ENCODE measurements at regions not wholly inside any gene's neighbourhood (a gene's known extent, or its start where the extent isn't known, plus 50 kb on each side); places are given as distances from the start of the nearest gene placed in this dataset.

DNA sequence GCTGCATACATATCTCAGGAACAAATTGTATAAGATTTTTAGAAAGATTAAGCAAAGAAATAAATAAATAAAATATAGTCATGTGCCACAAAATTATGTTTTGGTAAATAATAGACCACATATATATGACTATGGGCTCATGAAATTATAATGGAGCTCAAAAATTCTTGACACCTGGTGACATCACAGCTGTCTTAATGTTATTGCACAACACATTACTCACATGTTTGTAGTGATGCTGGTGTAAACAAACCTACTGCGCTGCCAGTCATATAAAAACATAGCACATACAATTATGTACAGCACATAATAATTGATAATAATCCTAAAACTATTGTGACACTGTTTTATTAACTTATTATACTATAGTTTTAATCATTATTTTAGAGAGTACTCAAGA lies 1159.1 kb downstream of the SI start:
- in situ Hi-C loops (cut with MboI; ENCODE audit: low sequenced_read_pairs in 4 of 4), result no loop called here
- DNase-seq (no peak), ATAC-seq (no peak)
- H3K27ac ChIP-seq, result no peak overlapping the region
- H3K36me3 ChIP-seq, result no peaks in the 10 kb centered on the region
- H3K4me1 ChIP-seq, result no peaks in the 10 kb centered on the region
- H3K9me3 ChIP-seq, result no peaks in the 10 kb centered on the region
- intact Hi-C loops (cut with DNase I; ENCODE audit: low total_unique reads), result no loop called here
- no peaks in the 10 kb centered on the region for H3K27me3 ChIP-seq
- no peak overlapping the region for H3K4me3 ChIP-seq
- TF ChIP-seq, protein P1, sequence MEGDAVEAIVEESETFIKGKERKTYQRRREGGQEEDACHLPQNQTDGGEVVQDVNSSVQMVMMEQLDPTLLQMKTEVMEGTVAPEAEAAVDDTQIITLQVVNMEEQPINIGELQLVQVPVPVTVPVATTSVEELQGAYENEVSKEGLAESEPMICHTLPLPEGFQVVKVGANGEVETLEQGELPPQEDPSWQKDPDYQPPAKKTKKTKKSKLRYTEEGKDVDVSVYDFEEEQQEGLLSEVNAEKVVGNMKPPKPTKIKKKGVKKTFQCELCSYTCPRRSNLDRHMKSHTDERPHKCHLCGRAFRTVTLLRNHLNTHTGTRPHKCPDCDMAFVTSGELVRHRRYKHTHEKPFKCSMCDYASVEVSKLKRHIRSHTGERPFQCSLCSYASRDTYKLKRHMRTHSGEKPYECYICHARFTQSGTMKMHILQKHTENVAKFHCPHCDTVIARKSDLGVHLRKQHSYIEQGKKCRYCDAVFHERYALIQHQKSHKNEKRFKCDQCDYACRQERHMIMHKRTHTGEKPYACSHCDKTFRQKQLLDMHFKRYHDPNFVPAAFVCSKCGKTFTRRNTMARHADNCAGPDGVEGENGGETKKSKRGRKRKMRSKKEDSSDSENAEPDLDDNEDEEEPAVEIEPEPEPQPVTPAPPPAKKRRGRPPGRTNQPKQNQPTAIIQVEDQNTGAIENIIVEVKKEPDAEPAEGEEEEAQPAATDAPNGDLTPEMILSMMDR (IDR thresholded peaks at IDR 0.05 in 4 of 5, conservative IDR thresholded peaks at IDR 0.05 in 1 of 5), result no peak
- no peak for TF ChIP-seq POLR2A (IDR thresholded peaks at IDR 0.05)

DNA sequence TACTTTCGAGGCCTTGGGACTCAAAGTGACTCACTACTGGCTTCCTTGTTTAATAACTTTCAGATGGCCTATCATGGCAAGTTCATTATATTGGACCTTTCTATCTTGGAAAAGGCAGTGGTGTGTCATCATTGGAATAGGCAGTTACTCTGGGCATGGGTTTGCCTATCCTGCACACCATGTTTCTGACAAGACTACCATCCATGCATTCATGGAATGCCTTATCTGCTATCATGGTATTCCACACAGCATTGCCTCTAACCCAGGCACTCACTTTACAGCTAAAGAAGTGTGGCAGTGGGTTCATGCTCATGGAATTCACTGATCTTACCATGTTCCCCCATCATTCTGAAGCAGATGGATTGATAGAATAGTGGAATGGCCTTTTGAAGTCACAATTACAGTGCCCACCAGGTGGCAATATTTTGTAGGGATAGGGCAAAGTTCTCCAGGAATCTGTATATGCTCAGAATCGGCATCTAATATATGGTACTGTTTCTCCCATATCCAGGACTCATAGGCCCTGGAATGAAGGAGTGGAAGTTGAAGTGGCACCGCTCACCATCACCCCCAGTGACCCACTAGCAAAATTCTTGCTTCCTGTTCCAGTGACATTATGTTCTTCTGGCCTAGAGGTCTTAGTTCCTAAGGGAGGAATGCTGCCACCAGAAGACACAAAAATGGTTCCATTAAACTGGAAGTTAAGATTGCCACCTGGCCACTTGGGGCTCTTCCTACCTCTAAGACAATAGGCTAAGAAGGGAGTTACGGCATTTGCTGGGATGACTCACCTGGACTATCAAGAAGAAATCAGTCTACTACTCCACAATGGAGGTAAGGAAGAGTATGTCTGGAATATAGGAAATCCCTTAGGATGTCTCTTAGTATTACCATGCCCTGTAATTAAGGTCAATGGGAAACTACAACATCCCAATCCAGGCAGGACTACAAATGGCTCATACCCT lies 1161.4 kb downstream of the SI start:
- TF ChIP-seq, protein P1 (IDR thresholded peaks at IDR 0.05 in 4 of 5, conservative IDR thresholded peaks at IDR 0.05 in 1 of 5), result no peak
- TF ChIP-seq POLR2A (IDR thresholded peaks at IDR 0.05), result no peak
- DNase-seq (no peak), ATAC-seq (no peak)
- no peaks in the 10 kb centered on the region for H3K4me1 ChIP-seq
- no peak overlapping the region for H3K27ac ChIP-seq
- H3K4me3 ChIP-seq, result no peak overlapping the region
- no peaks in the 10 kb centered on the region for H3K9me3 ChIP-seq
- H3K36me3 ChIP-seq, result no peaks in the 10 kb centered on the region
- intact Hi-C loops (cut with DNase I; ENCODE audit: low total_unique reads), result no loop called here
- in situ Hi-C loops (cut with MboI; ENCODE audit: low sequenced_read_pairs in 4 of 4), result no loop called here
- no peaks in the 10 kb centered on the region for H3K27me3 ChIP-seq

DNA sequence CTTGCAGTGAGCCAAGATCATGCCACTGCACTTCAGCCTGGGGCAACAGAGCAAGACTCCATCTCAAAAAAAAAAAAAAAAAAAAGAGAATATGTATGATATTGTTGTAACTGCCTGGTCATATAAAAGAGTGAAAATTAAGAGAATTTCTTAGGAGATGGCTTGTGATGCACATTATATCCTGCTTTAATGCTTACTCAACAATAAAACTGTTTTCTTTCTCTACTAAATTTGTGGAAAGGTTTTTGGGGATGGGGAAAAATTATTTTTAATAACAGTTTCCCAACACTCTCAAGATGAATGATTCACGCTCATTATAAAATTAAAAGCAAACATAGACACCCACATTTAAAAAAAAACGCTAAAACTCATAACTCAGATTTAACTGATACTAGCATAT lies 1163.0 kb downstream of the SI start:
- TF ChIP-seq, protein P1 (IDR thresholded peaks at IDR 0.05 in 4 of 5, conservative IDR thresholded peaks at IDR 0.05 in 1 of 5), result no peak
- TF ChIP-seq POLR2A (IDR thresholded peaks at IDR 0.05), result no peak
- H3K27ac ChIP-seq, result no peak overlapping the region
- H3K4me3 ChIP-seq, result no peak overlapping the region
- H3K27me3 ChIP-seq, result no peaks in the 10 kb centered on the region
- in situ Hi-C loops (cut with MboI; ENCODE audit: low sequenced_read_pairs in 4 of 4) (no loop called here), intact Hi-C loops (cut with DNase I; ENCODE audit: low total_unique reads) (no loop called here)
- H3K4me1 ChIP-seq, result no peaks in the 10 kb centered on the region
- ATAC-seq, result no peak
- no peak for DNase-seq
- H3K36me3 ChIP-seq, result no peaks in the 10 kb centered on the region
- H3K9me3 ChIP-seq, result no peaks in the 10 kb centered on the region

DNA sequence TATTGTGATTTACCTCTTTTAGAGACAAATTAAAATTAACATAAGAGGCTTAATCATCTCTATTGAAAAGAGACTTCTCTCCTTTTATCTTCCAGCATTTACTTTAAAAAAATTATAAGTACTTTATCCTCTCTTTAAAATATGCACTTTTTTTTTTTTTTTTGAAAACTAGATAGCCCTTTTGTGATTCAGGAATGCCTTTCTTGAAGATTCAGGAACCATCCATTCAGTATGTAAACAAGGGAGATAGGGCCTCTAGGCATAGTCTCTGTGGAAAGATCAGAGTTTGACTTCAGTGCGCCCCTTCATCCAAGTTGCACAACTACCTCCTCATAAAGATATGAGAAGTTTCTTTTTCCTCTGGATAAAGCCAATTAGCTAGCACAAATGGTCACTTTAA lies 1163.7 kb downstream of the SI start:
- intact Hi-C loops (cut with DNase I; ENCODE audit: low total_unique reads) (no loop called here), in situ Hi-C loops (cut with MboI; ENCODE audit: low sequenced_read_pairs in 4 of 4) (no loop called here)
- H3K27ac ChIP-seq, result no peak overlapping the region
- TF ChIP-seq, protein P1 (IDR thresholded peaks at IDR 0.05 in 4 of 5, conservative IDR thresholded peaks at IDR 0.05 in 1 of 5), result no peak
- no peak for TF ChIP-seq POLR2A (IDR thresholded peaks at IDR 0.05)
- ATAC-seq, result no peak
- no peaks in the 10 kb centered on the region for H3K4me1 ChIP-seq
- no peak overlapping the region for H3K4me3 ChIP-seq
- H3K36me3 ChIP-seq, result no peaks in the 10 kb centered on the region
- no peaks in the 10 kb centered on the region for H3K27me3 ChIP-seq
- DNase-seq, result no peak
- no peaks in the 10 kb centered on the region for H3K9me3 ChIP-seq

All from gastrocnemius medialis (tissue), 4 donors.